Fibroblast of pulmonary artery (primary cell): ENCODE measurements at regions not wholly inside any gene's neighbourhood (a gene's known extent, or its start where the extent isn't known, plus 50 kb on each side); places are given as distances from the start of the nearest gene placed in this dataset.

Experiments
- DNase-seq: peaks from one replicate; pipeline ENCODE4 v3.0.0-alpha.2; 2010; ENCODE audit warnings: low read depth
- H3K4me3 ChIP-seq: replicated peaks from 2 replicates; pipeline ENCODE4 v1.5.1; 2011; ENCODE audit warnings: low read depth, mild to moderate bottlenecking, control low read depth, low read length, moderate library complexity
- CTCF ChIP-seq: IDR thresholded peaks from 2 replicates; pipeline ENCODE4 v1.5.1; 2011; ENCODE audit warnings: mild to moderate bottlenecking, control low read depth, low read length, inconsistent platforms; ENCODE audit errors: missing control alignments

- no peak for TF ChIP-seq CTCF
- no peak overlapping the region for H3K4me3 ChIP-seq
- no peak for DNase-seq
Measured at GRCh38 chr4:135605076-135605475, 1403.5 kb upstream of the PABPC4L start.

- TF ChIP-seq CTCF, result no peak
- H3K4me3 ChIP-seq, result no peak overlapping the region
- no peak for DNase-seq
Measured at GRCh38 chr4:135604531-135604930, 1402.9 kb upstream of the PABPC4L start.

GRCh38 chr4:135601351-135601750 lies 1399.8 kb upstream of the PABPC4L start:
- no peak overlapping the region for H3K4me3 ChIP-seq
- DNase-seq, result no peak
- no peak for TF ChIP-seq CTCF

GRCh38 chr4:135598151-135598550 lies 1396.6 kb upstream of the PABPC4L start:
- no peak for TF ChIP-seq CTCF
- no peak overlapping the region for H3K4me3 ChIP-seq
- peak; percentile 10 for DNase-seq

GRCh38 chr4:135594521-135594920 lies 1392.9 kb upstream of the PABPC4L start:
- H3K4me3 ChIP-seq, result no peak overlapping the region
- DNase-seq, result no peak
- TF ChIP-seq CTCF, result no peak

GRCh38 chr4:135575041-135575440 lies 1373.5 kb upstream of the PABPC4L start:
- H3K4me3 ChIP-seq, result no peak overlapping the region
- TF ChIP-seq CTCF, result no peak
- no peak for DNase-seq

- DNase-seq, result no peak
- H3K4me3 ChIP-seq, result no peak overlapping the region
- no peak for TF ChIP-seq CTCF
Measured at GRCh38 chr4:135573251-135573650, 1371.7 kb upstream of the PABPC4L start.
